ENCODE measurements at regions not wholly inside any gene's neighbourhood (a gene's known extent, or its start where the extent isn't known, plus 50 kb on each side); places are given as distances from the start of the nearest gene placed in this dataset.

GRCh38 chr6:3557336-3557735 is 100.5 kb upstream of the SLC22A23 start:
- Histone ChIP-seq H3K9ac (ENCODE audit: control insufficient read depth, insufficient read depth, low read length) (no peak overlapping the region), H3K9me3 (replicated peaks; ENCODE audit: control insufficient read depth, insufficient read depth, low read length) (no peaks in the 10 kb centered on the region), H3K4me2 (ENCODE audit: control insufficient read depth, insufficient read depth) (no peak overlapping the region), H3K4me1 (ENCODE audit: control insufficient read depth, insufficient read depth, low read length) (no peaks in the 10 kb centered on the region), H3K4me3 (no peak overlapping the region), H4K20me1 (ENCODE audit: control insufficient read depth, insufficient read depth) (no peaks in the 10 kb centered on the region), H3K36me3 (ENCODE audit: control insufficient read depth in 2 of 2, insufficient read depth in 2 of 2, low read length in 1 of 2) (no peaks in the 10 kb centered on the region), H3K27ac (ENCODE audit: control insufficient read depth, insufficient read depth) (no peak overlapping the region), H2AFZ (ENCODE audit: control insufficient read depth, low read depth, low read length) (no peak overlapping the region), H3K79me2 (ENCODE audit: control insufficient read depth, insufficient read depth, low read length) (no peaks in the 10 kb centered on the region), H3K27me3 (replicated peaks in 1 of 2; ENCODE audit: control insufficient read depth in 2 of 2, insufficient read depth in 2 of 2, low read length in 1 of 2) (no peaks in the 10 kb centered on the region)
- no peak for FAIRE-seq
- ChIA-PET POLR2A (no interaction called here), RAD21 (ENCODE audit: unreplicated experiment) (no interaction called here), SMC1A (ENCODE audit: uncharacterized antibody, unreplicated experiment) (no interaction called here), CTCF (no interaction called here)
- DNase-seq (ENCODE audit: low read depth, low spot score), result no peak
- in situ Hi-C loops (cut with MboI) (no loop called here), intact Hi-C loops (cut with micrococcal nuclease; ENCODE audit: unreplicated experiment) (no loop called here)
- 1% methylated on average over 3 of the region's 3 CpGs for WGBS (ENCODE audit: insufficient coverage, insufficient replicate concordance, low lambda C conversion rate, missing lambda C conversion rate)
- no peak for ATAC-seq
- no TSS peak for BruUV-seq (replicated peaks)
- TF ChIP-seq ZNF622 (IDR thresholded peaks at IDR 0.05) (no peak), SIX5 (IDR thresholded peaks at IDR 0.05; ENCODE audit: low read depth, low read length, severe bottlenecking) (no peak), PRDM15 (CRISPR knock-in tag; IDR thresholded peaks at IDR 0.05) (no peak), RUNX3 (IDR thresholded peaks at IDR 0.05; ENCODE audit: low read length) (no peak), HDAC6 (IDR thresholded peaks at IDR 0.05; ENCODE audit: unreplicated experiment) (no peak), MAX (IDR thresholded peaks at IDR 0.05; ENCODE audit: low read depth, low read length) (no peak), REST (IDR thresholded peaks at IDR 0.05; ENCODE audit: low read depth, low read length) (no peak), NKRF (conservative IDR thresholded peaks at IDR 0.05) (no peak), BACH1 (IDR thresholded peaks at IDR 0.05; ENCODE audit: borderline replicate concordance) (no peak), ATF2 (IDR thresholded peaks at IDR 0.05; ENCODE audit: low read length) (no peak), TCF12 (IDR thresholded peaks at IDR 0.05; ENCODE audit: low read depth, low read length) (no peak), KLF5 (IDR thresholded peaks at IDR 0.05; ENCODE audit: partially characterized antibody) (no peak), ASH2L (IDR thresholded peaks at IDR 0.05; ENCODE audit: borderline replicate concordance, low read depth) (no peak), TBL1XR1 (IDR thresholded peaks at IDR 0.05; ENCODE audit: low read depth, low read length) (no peak), EED (IDR thresholded peaks at IDR 0.05; ENCODE audit: low read depth) (no peak), SMAD1 (IDR thresholded peaks at IDR 0.05; ENCODE audit: low read depth, partially characterized antibody) (no peak)

Measured in GM12878 (cell line).